ENCODE measurements at regions not wholly inside any gene's neighbourhood (a gene's known extent, or its start where the extent isn't known, plus 50 kb on each side); places are given as distances from the start of the nearest gene placed in this dataset.

- TF ChIP-seq CTCF (IDR thresholded peaks at IDR 0.05; ENCODE audit: extremely low read depth in 1 of 2, insufficient read depth in 1 of 2, low read depth in 1 of 2, low read length in 2 of 2): no peak
- no peak for TF ChIP-seq JUN (IDR thresholded peaks at IDR 0.05; ENCODE audit: borderline replicate concordance, insufficient read depth, insufficient read length, low read depth)
- TF ChIP-seq POLR2AphosphoS5 (IDR thresholded peaks at IDR 0.05; ENCODE audit: insufficient read depth, low read depth, low read length): no peak
- no peak for TF ChIP-seq EZH2 (IDR thresholded peaks at IDR 0.05; ENCODE audit: borderline replicate concordance, low read depth, low read length, severe bottlenecking)
- TF ChIP-seq MAX (IDR thresholded peaks at IDR 0.05; ENCODE audit: insufficient read depth, insufficient read length): no peak
- TF ChIP-seq POLR2A (IDR thresholded peaks at IDR 0.05; ENCODE audit: low read depth, low read length): no peak
- TF ChIP-seq FOS (IDR thresholded peaks at IDR 0.05; ENCODE audit: borderline replicate concordance, insufficient read depth, low read length): no peak
Observed at GRCh38 chr10:125475815-125476214, 207.1 kb downstream of the TEX36 start.
